PC-9 (cell line): ENCODE measurements at regions not wholly inside any gene's neighbourhood (a gene's known extent, or its start where the extent isn't known, plus 50 kb on each side); places are given as distances from the start of the nearest gene placed in this dataset.

Experiments used
- BruUV-seq: library from RNA; stranded (reverse); fragments of 400-500 nt; replicated peaks from 2 replicates; lab custom pipeline; 2021; lab: Mats Ljungman, UMichigan
- CTCF ChIA-PET: fragments of 300-600 bp; sonication (Branson Sonifier 250); formaldehyde crosslinking; loops from one replicate; lab custom pipeline; 2022; ENCODE audit warnings: antibody characterized with exemption; lab: Charles Lee
- POLR2A ChIA-PET: fragments of 300-600 bp; sonication (Branson Sonifier 250); formaldehyde crosslinking; loops from one replicate; lab custom pipeline; 2022; ENCODE audit warnings: antibody characterized with exemption; ENCODE audit not compliant: unreplicated experiment; lab: Charles Lee
- DNase-seq, 2 experiments: peaks; one replicate each; pipeline versions ENCODE4 v3.0.0 to v3.0.0-alpha.2; 2015 to 2022; ENCODE audit warnings: mixed read lengths in 1 of 2
- H2AFZ ChIP-seq: fragments of 200-600 bp; sonication (generic); 2 replicates; pipeline ENCODE4 v1.8.1; 2017; ENCODE audit warnings: antibody characterized with exemption
- H3F3A ChIP-seq: fragments of 200-600 bp; sonication (generic); 2 replicates; pipeline ENCODE4 v1.8.1; 2017; ENCODE audit warnings: antibody characterized with exemption, mild to moderate bottlenecking, low read depth; ENCODE audit not compliant: insufficient read depth
- H3K27ac ChIP-seq: fragments of 200-600 bp; sonication (generic); 2 replicates; pipeline ENCODE4 v1.6.1; 2016; ENCODE audit warnings: mixed run types
- H3K27me3 ChIP-seq: fragments of 200-600 bp; sonication (generic); 2 replicates; pipeline ENCODE4 v1.6.1; 2016; ENCODE audit warnings: low read depth, mixed run types; ENCODE audit not compliant: insufficient read depth
- H3K36me3 ChIP-seq: fragments of 200-600 bp; sonication (generic); 2 replicates; pipeline ENCODE4 v1.6.1; 2016; ENCODE audit warnings: low read depth, mixed run types
- H3K4me1 ChIP-seq: fragments of 200-600 bp; sonication (generic); replicated peaks from 2 replicates; pipeline ENCODE4 v1.6.1; 2016; ENCODE audit warnings: mixed run types; ENCODE audit not compliant: insufficient read depth
- H3K4me2 ChIP-seq: fragments of 200-600 bp; sonication (generic); 2 replicates; pipeline ENCODE4 v1.6.1; 2017; ENCODE audit warnings: mixed run types
- H3K4me3 ChIP-seq: fragments of 200-600 bp; sonication (generic); 2 replicates; pipeline ENCODE4 v1.6.1; 2016; ENCODE audit warnings: mixed run types
- H3K79me2 ChIP-seq: fragments of 200-600 bp; sonication (generic); 2 replicates; pipeline ENCODE4 v1.6.1; 2017; ENCODE audit warnings: low read depth, mixed run types
- H3K9me2 ChIP-seq: fragments of 200-600 bp; sonication (generic); 2 replicates; pipeline ENCODE4 v1.8.1; 2017; ENCODE audit warnings: mild to moderate bottlenecking; ENCODE audit not compliant: insufficient read depth
- H3K9me3 ChIP-seq: fragments of 200-600 bp; sonication (generic); 2 replicates; pipeline ENCODE4 v1.8.1; 2016; ENCODE audit warnings: low read depth; ENCODE audit not compliant: insufficient read depth
- H4K20me1 ChIP-seq: fragments of 200-600 bp; sonication (generic); 2 replicates; pipeline ENCODE4 v1.8.1; 2017; ENCODE audit not compliant: insufficient read depth
- CTCF ChIP-seq: fragments of 200-600 bp; sonication (generic); conservative IDR thresholded peaks from 2 replicates; pipeline ENCODE4 v1.6.1; 2017; ENCODE audit warnings: mixed run types, antibody characterized with exemption, mild to moderate bottlenecking, moderate library complexity
- EZH2 ChIP-seq: fragments of 200-600 bp; sonication (generic); IDR thresholded peaks from 2 replicates; pipeline ENCODE4 v1.8.0; 2017; ENCODE audit warnings: antibody characterized with exemption, low read depth
- intact Hi-C: fragments of 100-400 bp; cut with micrococcal nuclease; formaldehyde crosslinking; loops from one replicate; pipeline ENCODE4 v1.10.0; 2022; ENCODE audit not compliant: unreplicated experiment

GRCh38 chrX:68950937-68951336 lies 122.1 kb downstream of the EFNB1 start:
- no peak for DNase-seq
- no peak overlapping the region for H3K27ac ChIP-seq
- ChIA-PET CTCF (no interaction called here), POLR2A (no interaction called here)
- no TSS peak for BruUV-seq
- H3F3A ChIP-seq, result no peaks in the 10 kb centered on the region
- H3K4me1 ChIP-seq, result no peaks in the 10 kb centered on the region
- H2AFZ ChIP-seq, result no peak overlapping the region
- H3K36me3 ChIP-seq, result no peaks in the 10 kb centered on the region
- no peak overlapping the region for H3K4me2 ChIP-seq
- intact Hi-C loops, result no loop called here
- H3K9me3 ChIP-seq, result no peaks in the 10 kb centered on the region
- no peak overlapping the region for H3K4me3 ChIP-seq
- H3K9me2 ChIP-seq, result no peaks in the 10 kb centered on the region
- H3K27me3 ChIP-seq, result no peaks in the 10 kb centered on the region
- no peak for TF ChIP-seq CTCF
- TF ChIP-seq EZH2, result no peak
- H4K20me1 ChIP-seq, result no peaks in the 10 kb centered on the region
- H3K79me2 ChIP-seq, result no peaks in the 10 kb centered on the region

DNA sequence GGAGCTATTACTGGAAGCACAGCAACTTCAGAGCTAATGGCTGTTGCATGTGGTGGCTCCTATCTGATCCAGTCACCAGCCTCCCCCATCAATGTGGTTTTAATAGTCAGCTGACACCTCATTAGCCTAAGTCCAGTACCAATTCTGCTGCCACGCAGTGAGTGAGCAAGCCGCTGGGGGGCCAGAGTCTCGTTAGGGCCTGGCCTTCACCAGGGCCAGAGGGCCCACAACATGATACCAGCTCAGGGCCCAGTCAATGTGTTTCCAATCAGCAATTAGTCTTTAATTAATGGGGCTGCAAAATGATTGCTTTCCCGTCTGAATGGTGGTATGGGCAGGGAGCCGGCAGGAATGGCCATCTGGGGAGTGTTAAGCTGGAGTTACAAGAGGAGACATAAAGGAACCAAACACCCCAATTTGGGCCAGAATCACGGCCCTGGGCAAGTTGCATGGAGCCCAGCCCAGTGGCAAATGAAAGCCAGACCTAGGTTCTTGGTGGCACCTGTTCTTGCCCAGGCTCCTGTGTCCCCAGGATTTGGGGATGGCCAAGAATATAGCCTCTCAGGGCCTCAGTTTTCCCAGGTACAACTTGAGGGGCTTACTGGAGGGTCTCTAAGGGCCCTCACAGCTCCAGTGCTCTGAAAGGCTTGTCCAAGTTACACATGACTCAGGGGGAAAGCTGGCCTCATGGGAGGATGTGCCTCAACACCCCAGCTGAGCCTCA lies 119.2 kb downstream of the EFNB1 start:
- Histone ChIP-seq H3K4me1 (peaks cover 10% of the 10 kb centered on the region; the same call in 1 of the 2 replicates), H4K20me1 (no peaks in the 10 kb centered on the region), H3K4me3 (no peak overlapping the region), H3K36me3 (no peaks in the 10 kb centered on the region), H2AFZ (no peak overlapping the region), H3K27ac (no peak overlapping the region), H3F3A (no peaks in the 10 kb centered on the region), H3K27me3 (no peaks in the 10 kb centered on the region), H3K9me3 (no peaks in the 10 kb centered on the region), H3K79me2 (no peaks in the 10 kb centered on the region), H3K4me2 (no peak overlapping the region), H3K9me2 (no peaks in the 10 kb centered on the region)
- intact Hi-C loops, result no loop called here
- ChIA-PET POLR2A (no interaction called here), CTCF (no interaction called here)
- no TSS peak for BruUV-seq
- TF ChIP-seq EZH2 (no peak), CTCF (no peak)
- DNase-seq, result no peak

DNA sequence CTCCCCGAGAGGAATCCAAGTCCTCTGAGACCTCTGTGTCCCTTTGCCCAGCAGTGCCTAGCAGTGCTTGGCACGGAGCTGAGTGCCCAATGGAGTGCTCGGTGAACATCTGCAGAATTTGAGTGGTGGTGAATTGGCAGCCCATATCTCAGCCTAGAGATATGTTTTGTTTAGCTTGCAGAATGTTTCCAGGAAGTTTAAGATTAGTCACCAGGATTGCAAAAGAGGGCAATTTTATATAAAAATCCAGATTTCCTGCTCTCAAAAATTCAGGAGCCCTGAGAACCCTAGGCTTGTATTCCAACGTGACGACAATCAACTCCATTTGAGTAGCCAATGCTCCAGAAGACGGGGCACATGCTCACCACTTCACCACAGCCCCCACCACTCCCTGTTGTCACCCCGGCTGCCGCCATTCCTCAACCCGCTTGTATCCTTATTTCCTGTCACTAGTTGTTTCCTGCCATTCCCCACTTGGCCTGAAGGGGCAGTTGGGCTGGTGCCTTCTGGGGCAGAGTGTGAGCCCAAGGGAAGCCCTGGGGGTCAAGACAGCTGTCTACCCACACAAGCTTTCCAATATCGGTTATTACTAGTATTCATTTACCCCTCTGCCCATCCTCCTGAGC lies 116.9 kb downstream of the EFNB1 start:
- Histone ChIP-seq H3K4me3 (no peak overlapping the region), H3K4me1 (peaks cover 10% of the 10 kb centered on the region; the same call in 1 of the 2 replicates), H2AFZ (no peak overlapping the region), H3K79me2 (no peaks in the 10 kb centered on the region), H3K36me3 (no peaks in the 10 kb centered on the region), H3K9me2 (no peaks in the 10 kb centered on the region), H4K20me1 (no peaks in the 10 kb centered on the region), H3K27me3 (no peaks in the 10 kb centered on the region), H3K4me2 (no peak overlapping the region), H3F3A (no peaks in the 10 kb centered on the region), H3K9me3 (no peaks in the 10 kb centered on the region), H3K27ac (no peak overlapping the region)
- DNase-seq, result peak in 1 of 2 experiments; percentile 16
- intact Hi-C loops, result no loop called here
- TF ChIP-seq EZH2 (no peak), CTCF (no peak; the same call in none of the 2 replicates)
- BruUV-seq, result no TSS peak
- ChIA-PET CTCF (no interaction called here), POLR2A (no interaction called here)
